NB4 (cell line): ENCODE measurements at regions not wholly inside any gene's neighbourhood (a gene's known extent, or its start where the extent isn't known, plus 50 kb on each side); places are given as distances from the start of the nearest gene placed in this dataset.

Source experiments
- CTCF ChIP-seq: IDR thresholded peaks from one replicate; pipeline ENCODE4 v1.5.1; 2012; ENCODE audit warnings: low read depth, low read length
- MYC ChIP-seq: IDR thresholded peaks from 2 replicates; pipeline ENCODE4 v1.6.1; 2011; ENCODE audit warnings: low read depth, low read length
- POLR2A ChIP-seq: IDR thresholded peaks from 2 replicates; pipeline ENCODE4 v1.6.1; 2011; ENCODE audit warnings: mild to moderate bottlenecking; ENCODE audit not compliant: insufficient read length; ENCODE audit errors: extremely low read depth

DNA sequence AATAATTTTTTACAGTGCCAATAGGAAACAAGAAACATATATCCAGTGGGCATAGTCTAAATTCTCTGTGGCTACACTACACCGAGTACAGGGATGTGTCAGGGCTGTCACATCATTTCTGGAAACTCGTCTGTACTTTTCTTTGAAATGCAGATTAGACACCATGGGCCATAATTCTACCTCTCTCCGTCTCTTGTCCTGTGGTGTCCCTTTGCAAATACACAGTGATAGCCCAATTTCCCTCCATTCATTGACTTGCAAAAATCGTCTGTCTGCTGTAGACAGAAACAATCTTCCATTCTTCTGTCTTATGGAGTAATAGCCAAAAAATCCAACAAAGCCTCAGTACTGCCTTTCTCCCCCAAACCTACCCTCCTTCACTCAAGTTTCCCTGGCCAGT lies 487.1 kb upstream of the ANO3 start:
- TF ChIP-seq POLR2A (no peak), CTCF (no peak), MYC (no peak)
